ENCODE measurements at regions not wholly inside any gene's neighbourhood (a gene's known extent, or its start where the extent isn't known, plus 50 kb on each side); places are given as distances from the start of the nearest gene placed in this dataset.
"Not testable (repeated sequence)": the region's sequence is repeated elsewhere in the genome, so short reads cannot be mapped to it uniquely, and the experiment has no call there.

DNA sequence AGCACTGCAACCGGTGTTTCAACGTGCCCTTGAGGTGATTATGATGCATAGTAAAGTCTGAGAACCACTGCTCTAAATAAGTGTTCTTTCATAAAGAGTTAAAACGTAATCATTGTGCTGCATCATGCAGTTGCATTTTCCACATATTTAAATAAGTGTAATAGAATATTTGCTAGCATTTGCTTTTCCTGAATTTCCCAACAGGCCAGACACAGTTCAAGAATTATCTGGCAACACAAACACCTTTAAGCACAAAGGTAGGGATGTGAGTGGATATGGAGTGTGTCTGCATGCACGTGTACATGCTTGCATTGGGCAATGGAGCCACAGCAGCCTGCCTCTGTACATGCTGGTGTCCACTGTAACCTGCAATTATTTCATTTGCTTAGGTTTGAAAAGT lies 193.6 kb upstream of the PIK3R1 start:
- DNase-seq = no peak

DNA sequence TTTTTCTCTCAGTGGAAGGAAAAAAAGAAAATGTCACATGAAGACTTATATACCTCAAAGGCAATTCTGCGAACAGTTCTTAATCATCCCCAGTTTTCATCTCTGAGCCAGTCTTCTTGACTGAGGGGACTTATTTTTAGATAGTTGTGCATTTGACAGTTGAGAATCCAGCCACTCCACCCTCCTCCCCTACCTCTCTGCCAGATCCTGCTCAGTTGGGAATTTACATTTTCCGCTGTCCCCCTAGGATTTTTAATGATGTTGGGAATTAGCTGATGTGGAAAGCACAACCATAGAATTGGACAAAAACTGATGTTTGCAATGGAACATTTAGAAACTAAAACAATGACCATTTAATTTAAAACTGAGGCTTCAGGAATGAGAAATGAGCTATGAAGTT lies 194.3 kb upstream of the PIK3R1 start:
- DNase-seq = no peak

DNA sequence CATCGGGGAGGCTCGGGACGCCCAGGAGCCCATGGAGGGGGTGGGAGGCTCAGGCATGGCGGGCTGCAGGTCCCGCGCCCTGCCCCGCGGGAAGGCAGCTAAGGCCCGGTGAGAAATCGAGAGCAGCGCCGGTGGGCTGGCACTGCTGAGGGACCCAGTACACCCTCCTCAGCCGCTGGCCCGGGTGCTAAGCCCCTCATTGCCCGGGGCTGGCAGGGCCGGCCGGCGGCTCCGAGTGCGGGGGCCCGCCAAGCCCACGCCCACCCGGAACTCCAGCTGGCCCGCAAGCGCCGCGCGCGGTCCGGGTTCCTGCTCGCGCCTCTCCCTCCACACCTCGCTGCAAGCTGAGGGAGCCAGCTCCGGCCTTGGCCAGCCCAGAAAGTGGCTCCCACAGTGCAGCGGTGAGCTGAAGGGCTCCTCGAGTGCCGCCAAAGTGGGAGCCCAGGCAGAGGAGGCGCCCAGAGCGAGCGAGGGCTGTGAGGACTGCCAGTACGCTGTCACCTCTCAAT lies 195.0 kb upstream of the PIK3R1 start:
- not testable (repeated sequence) for DNase-seq

DNA sequence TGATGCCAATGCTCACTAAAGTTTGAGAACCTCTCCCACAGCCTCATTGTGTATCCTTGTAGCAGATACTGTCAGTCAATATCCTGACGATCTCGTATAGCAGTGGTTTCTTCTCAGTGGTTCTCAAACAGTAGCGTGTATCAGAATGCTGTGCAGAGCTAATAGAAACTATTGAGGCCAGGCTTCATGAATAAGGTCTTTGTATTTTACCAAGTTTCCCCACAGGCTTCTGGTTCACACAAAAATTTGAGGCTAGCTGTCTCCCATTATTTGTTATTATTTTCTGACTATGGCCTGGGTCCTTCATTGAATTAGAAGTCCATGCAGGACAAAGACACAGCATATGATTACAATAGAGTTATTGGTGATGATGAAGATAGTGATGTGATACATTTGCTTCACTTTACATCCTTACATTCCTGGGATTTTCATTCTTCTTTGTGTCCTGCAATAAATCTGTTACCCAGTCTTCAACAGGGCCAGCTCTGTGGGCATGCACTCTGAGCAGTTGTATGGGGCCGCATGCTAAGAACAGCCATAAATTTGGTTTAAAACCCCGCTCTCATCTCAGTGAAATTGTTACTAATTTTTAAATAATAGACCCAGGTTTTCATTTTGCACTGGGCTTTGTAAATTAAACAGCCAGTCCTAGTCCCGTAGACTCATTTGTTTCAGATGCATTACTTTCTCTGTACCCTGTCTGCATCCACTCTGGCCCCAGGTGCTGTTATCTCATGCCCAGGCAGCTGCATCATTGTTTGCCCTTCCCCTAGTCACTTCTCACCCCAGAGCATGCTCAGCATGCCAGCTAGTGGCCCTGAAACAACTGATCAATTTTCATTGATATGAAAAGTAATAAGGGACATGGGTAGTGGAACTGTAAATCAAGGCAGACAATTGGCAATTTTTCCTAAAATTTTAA lies 199.9 kb upstream of the PIK3R1 start:
- DNase-seq = peak in 1 of 14 donors; percentile 21

DNA sequence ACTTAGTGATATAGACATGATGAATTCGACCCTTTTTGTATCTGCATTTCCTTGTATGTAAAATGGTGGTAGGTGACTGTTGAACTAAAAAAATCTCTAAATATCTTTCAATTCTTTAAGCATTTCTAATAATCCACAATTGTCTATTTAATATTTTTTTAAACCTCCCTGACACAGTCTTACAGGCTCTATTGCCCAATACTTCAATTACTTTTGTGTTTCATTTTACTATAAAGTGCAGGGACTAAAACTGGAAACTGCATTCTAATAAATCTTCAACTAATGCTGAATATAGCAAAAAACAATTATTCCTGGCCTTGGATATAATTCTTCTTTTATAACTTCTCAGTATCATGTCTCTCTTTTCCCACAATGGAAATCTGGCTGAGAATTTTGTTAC lies 202.7 kb upstream of the PIK3R1 start:
- no peak for DNase-seq

DNA sequence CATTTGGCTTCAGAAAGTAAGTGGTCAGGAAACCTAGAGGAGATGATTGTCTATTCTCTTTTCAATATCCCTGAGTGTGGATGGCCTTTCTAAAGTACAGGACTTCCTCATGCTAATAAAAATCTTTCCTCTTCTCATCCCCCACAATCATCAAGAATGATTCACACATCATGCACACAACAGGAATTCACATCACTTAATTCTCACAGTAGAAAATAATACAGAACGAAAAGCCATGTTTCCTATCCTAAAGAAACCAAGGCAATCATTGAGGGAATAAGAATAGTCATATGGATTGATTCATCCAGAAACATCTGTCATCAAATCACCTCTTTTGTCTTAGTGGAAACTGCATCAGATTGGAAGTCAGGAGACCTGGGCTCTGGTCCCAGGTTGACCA lies 203.1 kb upstream of the PIK3R1 start:
- no peak for DNase-seq

DNA sequence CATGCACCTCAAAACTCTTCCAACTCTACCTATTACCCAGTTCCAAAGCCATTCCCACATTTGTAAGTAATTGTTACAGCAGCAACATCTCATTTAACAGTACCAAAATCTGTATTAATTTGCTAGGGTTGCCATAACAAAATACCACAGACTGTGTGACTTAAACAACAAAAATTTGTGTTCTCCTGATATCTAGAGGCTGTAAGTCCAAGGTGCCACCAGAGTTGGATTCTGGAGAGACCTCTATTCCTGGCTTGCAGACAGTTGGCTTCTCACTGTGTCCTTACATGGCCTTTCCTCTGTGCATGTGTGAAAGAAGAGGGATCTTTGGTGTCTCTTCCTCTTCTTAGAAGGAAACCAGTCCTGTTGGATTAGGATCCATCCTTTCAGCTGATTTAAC lies 203.8 kb upstream of the PIK3R1 start:
- DNase-seq = no peak

DNA sequence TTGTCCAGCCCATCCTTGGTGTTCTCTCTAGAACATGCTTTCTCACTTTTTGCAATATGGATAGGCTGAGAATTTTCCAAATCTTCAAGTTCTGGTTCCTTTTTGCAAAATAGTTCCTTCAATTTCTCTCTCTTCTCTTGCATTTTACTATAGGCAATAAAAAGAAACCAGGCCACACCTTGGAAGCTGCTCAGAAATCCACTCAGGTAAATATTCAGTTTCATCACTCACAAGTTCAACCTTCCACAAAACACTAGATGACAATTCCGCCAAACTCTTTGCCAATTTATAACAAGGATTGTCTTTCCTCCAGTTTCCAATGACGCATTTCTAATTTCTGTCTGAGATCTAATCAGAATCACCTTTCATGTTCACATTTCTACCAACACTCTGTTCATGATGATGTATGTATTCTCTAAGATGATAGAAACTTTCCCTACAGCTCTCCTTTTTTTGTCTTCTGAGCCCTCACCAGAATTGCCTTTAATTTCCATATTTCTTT lies 204.2 kb upstream of the PIK3R1 start:
- DNase-seq = no peak

DNA sequence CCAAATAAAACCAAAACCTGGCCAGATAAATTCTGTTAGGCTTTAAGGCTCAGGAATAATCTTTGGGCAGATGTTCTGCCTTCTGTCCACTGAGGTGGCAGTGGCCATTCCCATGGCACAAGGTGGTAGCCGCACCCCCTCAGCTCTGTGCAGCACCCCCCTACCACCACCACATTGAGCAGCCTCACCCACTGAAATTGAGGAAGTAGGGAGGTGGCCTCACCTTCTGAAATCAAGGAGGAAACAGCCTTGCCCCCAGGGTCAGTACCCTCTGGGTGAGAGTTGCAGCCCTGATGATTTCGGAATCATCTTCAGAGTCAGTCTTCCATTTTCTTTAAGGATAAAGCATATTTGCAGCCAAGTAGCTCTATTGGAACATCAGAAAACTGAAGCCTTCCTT lies 204.8 kb upstream of the PIK3R1 start:
- no peak for DNase-seq

DNA sequence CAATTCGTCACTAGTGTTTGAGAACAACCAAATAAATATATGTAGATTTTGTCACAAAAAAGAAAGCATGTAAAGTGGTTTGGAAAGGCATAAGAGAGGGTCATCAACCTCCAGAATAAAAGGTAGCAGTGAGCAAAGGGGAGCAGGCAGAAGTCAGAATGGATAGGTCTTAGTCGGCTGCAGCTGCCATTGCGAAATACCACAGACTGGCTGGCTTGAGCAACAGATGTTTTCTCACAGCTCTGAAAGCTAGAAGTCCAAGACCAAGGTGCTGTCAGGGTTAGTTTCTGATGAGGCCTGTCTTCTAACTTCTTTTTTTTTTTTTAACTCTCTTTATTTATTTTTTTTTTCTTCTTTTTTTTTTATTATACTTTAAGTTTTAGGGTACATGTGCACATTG lies 208.1 kb upstream of the PIK3R1 start:
- peak in 1 of 14 donors; percentile 3 for DNase-seq

DNA sequence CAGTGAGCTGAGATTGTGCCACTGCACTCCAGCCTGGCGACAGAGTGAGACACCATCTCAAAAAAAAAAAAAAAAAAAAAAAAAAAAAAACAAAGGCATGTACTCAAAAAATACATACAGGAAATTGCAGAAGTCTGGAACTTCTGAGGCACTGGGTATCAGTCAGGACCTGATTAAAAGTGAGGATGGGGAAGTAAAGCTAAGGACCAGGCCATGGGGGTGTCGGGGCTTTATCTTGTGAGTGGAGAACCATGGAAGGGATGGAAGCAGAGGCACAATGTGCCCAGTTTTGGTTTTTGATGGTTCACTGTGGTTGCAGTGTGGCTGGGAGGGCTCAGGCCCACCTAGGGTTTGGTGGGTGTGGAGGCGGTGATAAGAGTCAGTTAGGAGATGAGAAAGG lies 212.7 kb upstream of the PIK3R1 start:
- no peak for DNase-seq

DNA sequence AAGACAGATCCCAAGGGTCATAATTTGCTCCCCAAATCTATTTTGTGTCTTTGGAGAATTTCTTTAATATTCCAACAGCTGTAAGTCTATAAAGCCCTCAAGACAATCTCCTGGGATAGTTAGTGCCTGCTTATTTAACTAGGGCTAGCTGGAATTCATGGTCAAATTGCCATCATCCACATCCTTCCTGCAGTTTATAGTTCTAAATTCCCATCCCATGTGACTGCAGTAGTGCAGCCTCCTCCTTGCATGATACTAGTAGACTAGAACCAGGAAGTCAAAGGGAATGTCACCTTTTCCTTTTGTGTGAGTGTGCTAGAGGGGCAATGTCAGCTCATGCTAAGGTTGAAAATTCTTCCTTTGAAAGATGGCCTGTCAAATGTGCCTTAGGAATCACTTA lies 214.8 kb upstream of the PIK3R1 start:
- DNase-seq = no peak

DNA sequence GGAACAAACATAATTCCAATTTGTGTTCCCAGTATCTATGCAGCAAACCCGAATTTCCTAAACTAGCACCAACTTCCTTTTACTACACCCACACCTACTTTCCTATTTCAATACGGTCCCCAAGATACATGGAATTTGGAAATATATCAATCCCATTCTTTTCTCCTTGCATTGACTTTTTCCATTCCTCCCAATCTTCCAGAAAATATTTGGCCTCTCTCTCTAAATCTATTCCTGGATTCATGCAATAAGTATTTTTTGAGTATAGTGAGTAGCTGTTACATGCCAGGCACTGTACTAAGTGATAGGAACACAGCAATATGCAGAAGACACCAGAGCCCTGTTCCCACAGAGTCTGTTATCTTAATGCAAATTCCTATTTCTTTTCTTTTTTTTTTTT lies 216.2 kb upstream of the PIK3R1 start:
- no peak for DNase-seq

DNA sequence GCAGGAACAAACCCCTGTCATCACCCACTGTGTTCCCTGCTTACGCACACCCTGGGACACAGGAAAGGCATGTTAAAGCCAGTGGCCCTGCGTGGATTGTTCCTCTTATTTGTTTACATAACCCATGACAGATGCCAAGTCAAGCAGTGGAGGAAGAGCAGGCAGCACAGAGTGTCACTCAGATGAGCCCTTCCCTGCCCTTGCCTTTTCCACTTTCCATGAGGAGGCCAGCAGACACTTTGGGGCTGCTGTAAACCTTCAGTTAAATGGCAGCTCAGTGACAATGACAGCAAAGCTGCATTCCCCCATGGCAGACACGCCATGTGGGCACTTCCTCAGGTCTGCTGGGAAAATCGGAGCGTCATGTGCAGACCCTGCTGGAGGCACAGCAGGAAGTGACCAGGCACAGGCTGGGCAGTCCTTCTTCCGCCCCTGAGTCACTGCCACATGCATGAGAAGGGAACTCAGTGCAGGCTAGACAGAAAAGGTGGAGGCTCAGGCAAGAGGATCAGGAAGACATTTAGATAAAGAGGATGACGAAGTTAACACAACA lies 216.8 kb upstream of the PIK3R1 start:
- peak in 3 of 14 donors; percentile 28 to 49 (median 42) for DNase-seq

DNA sequence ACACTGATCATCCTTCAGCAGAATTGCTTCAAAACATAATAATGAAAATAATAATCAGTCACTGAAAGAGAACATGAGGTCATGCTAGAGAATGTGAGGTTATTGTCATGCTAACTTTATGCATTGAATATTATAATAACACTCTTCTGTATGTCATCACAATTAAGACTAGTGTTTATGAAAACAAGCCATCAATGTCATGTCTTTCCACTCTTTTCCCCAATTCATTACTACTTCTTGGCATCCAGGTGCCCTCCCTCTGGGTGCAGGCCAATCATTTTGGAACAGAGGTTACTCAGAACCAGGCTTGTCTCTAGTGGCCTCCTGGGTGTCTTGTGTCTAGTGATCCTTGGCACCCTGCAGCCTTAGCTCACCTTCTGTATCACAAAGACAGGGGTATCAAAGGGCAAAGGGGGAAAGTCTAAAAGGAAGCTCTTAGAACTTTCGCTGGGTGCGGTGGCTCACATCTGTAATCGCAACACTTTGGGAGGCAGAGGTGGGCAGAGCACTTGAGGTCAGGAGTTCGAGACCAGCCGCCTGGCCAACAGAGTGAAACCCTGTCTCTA lies 217.6 kb upstream of the PIK3R1 start:
- DNase-seq = no peak

DNA sequence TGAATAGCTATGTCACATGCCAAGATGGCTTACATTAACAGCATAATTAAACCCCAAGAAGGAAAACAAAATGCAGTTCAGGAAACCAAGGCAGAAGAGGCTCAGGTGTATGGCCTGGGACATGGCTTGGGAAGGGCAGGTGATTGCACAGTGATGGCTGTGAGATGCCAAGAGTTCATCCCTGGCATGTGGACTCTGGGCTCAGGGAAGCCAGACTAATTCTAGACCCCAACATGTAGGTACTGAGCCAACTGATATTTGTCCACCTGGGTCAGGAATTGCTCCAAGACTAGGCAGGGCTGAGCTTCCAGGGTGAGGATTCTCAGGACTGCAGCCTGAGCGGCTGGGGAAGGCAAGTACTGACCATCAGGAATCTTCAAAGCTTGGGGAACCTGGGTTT lies 218.4 kb upstream of the PIK3R1 start:
- no peak for DNase-seq

DNA sequence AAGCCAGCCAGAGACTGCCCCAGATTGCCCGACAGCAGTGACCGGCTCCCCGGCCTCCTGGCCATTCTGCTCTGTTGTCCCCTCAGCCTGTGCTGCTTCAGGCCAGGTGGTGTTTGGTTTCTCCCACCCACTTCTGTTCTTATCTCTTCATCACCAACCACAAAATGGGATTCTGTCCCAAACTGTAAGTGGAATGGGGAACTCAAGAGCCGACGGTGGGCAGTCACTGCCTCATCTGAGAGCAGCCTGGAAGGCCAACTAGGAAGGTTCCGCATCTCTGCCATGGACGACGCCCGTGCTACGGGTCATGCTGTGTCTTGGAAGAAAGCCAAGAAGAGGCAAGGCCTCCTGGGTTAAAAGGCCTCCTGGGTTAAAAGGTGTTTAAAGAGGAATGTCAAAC lies 219.0 kb upstream of the PIK3R1 start:
- DNase-seq = no peak

DNA sequence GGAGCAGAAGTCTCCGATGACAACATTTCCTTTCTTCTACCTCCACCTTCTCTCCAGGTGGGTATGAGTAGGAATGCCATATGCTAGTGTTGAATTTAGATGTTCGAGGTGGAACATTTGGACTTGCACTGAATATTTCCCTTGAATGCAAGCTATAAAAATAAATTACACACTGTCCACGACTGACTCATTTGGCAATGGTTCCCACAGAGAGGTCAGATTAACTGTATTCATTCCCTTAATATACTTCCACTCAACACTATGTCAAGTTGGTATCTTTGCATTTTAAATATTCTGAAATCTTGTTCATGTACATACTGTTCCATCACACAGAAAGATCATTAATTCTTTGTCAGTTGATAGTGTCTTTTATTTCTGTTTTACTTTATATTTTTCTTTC lies 222.6 kb upstream of the PIK3R1 start:
- DNase-seq = peak in 1 of 14 donors; percentile 13

DNA sequence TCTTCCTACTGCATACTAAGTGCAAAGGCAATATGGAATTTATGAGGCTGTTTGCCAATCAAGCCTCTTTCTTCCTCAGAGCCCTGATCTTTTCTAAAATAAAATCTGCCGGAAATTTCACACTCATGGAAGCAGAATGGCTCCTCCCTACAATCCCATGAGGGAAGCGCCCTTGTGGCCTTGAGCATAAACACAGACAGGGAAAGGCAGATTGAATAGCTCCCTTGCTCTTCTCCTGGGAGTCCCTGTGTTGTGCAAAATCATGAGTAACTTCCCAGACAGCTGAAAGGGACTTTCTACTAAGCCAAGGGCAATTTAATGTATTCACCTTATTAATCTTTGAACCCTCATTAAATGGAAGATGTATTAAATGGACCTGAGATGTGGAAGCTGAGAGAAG lies 226.1 kb upstream of the PIK3R1 start:
- DNase-seq = no peak

DNA sequence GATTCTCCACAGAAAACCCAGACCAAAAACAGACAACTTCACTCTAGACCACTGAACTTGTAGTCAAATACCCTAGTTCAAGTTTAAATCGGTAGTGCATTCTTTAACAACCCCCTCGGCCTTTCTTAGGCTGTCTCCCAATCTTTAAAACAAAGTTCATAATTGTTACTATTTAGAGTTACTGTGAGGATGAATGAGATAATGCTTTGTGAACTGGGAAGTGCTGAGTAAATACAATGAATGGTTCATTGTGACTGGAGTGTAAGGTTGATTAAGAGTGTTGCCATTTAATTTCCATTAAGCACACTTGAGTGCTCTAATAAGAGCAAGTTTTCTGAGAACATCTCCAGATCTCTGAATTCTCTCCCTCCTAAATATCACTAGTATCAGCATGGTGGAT lies 228.8 kb upstream of the PIK3R1 start:
- no peak for DNase-seq

DNA sequence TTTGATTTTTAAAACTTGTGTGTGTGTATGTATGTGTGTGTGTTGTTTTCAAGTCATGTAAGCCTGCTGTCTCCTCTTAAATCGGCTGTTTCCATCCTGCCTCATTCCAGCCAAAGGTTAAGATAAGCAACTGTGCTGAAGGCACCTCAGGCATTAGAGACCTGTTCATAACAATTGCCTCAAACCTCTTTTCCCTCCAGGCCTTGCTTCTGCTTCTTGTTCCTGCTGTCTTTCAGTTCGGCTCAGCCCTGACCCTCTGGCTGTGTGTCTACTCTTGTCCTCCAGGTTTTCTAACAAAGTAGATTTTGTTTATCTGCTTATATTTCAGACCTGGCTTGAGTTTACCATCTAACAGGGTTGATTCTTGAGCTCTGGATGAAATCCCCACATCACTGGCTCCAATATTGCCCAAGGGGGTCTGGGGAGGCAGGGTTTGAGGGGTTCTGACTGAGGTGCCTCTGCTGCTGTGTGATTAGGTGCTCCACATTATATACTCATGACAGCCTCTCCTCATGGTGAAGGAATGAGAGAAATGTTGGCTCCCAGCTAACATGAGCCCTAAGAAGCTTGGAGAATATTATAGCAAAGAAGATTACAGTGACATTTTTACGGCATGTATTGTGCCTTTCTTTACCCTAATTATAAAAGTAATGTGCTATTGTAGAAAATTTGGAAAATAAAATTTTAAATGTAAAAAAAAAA lies 229.7 kb upstream of the PIK3R1 start:
- DNase-seq = no peak

DNA sequence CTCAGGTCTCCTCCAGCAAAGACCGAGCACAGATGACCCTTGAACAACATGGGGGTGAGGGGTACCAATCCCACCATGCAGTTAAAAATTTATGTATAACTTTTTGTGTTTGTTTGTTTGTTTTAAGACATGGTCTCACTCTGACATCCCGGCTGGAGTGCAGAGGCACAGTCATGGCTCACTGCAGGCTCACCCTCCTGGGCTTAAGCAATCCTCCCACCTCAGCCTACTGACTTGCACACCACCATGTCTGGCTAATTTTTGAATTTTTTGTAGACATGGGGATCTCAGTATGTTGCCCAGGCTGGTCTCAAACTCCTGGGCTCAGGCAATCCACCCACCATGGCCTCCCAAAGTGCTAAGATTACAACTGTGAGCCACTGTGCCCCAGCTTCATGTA lies 231.0 kb upstream of the PIK3R1 start:
- DNase-seq = no peak

Data from C1 segment of cervical spinal cord (tissue), 14 donors.